GM23248 (cell line): ENCODE measurements at regions not wholly inside any gene's neighbourhood (a gene's known extent, or its start where the extent isn't known, plus 50 kb on each side); places are given as distances from the start of the nearest gene placed in this dataset.

ENCODE experiments used
- DNase-seq: peaks from one replicate; pipeline ENCODE4 v3.0.0-alpha.2; 2015
- H2AFZ ChIP-seq: fragments of 200-600 bp; sonication (generic); 2 replicates; pipeline ENCODE4 v1.6.1; 2016; ENCODE audit warnings: antibody characterized with exemption
- H3F3A ChIP-seq: fragments of 200-600 bp; sonication (generic); 2 replicates; pipeline ENCODE4 v1.6.1; 2016; ENCODE audit warnings: mild to moderate bottlenecking, antibody characterized with exemption, mixed run types; ENCODE audit not compliant: insufficient read depth
- H3K27ac ChIP-seq: fragments of 200-600 bp; sonication (generic); 2 replicates; pipeline ENCODE4 v1.5.1; 2016; ENCODE audit warnings: mild to moderate bottlenecking
- H3K27me3 ChIP-seq: fragments of 200-600 bp; sonication (generic); replicated peaks from 2 replicates; pipeline ENCODE4 v1.6.1; 2016; ENCODE audit warnings: mild to moderate bottlenecking; ENCODE audit not compliant: insufficient read depth
- H3K36me3 ChIP-seq: fragments of 200-600 bp; sonication (generic); 2 replicates; pipeline ENCODE4 v1.6.1; 2016; ENCODE audit warnings: low read depth, mild to moderate bottlenecking
- H3K4me1 ChIP-seq: fragments of 200-600 bp; sonication (generic); 2 replicates; pipeline ENCODE4 v1.6.1; 2016; ENCODE audit warnings: mild to moderate bottlenecking; ENCODE audit not compliant: insufficient read depth
- H3K4me2 ChIP-seq: fragments of 200-600 bp; sonication (generic); one replicate; pipeline ENCODE4 v1.6.1; 2016; ENCODE audit warnings: mild to moderate bottlenecking; ENCODE audit not compliant: unreplicated experiment
- H3K4me3 ChIP-seq: fragments of 200-600 bp; sonication (generic); 2 replicates; pipeline ENCODE4 v1.5.1; 2016; ENCODE audit warnings: mild to moderate bottlenecking
- H3K79me2 ChIP-seq: fragments of 200-600 bp; sonication (generic); 2 replicates; pipeline ENCODE4 v1.6.1; 2016; ENCODE audit warnings: mild to moderate bottlenecking; ENCODE audit not compliant: insufficient read depth
- H3K9ac ChIP-seq: fragments of 200-600 bp; sonication (generic); 2 replicates; pipeline ENCODE4 v1.6.1; 2016; ENCODE audit warnings: mild to moderate bottlenecking
- H3K9me2 ChIP-seq: fragments of 200-600 bp; sonication (generic); 2 replicates; pipeline ENCODE4 v1.6.1; 2016; ENCODE audit warnings: mixed run types, mild to moderate bottlenecking, moderate library complexity; ENCODE audit not compliant: insufficient read depth
- H3K9me3 ChIP-seq: fragments of 200-600 bp; sonication (generic); one replicate; pipeline ENCODE4 v1.6.1; 2017; ENCODE audit warnings: low read depth
- H4K20me1 ChIP-seq: fragments of 200-600 bp; sonication (generic); 2 replicates; pipeline ENCODE4 v1.6.0; 2016; ENCODE audit not compliant: insufficient read depth
- EZH2 ChIP-seq: fragments of 200-600 bp; sonication (generic); IDR thresholded peaks from 2 replicates; pipeline ENCODE4 v1.6.1; 2018; ENCODE audit warnings: antibody characterized with exemption, mild to moderate bottlenecking; ENCODE audit not compliant: insufficient read depth, poor library complexity, severe bottlenecking
- EZH2phosphoT487 ChIP-seq: fragments of 200-600 bp; sonication (generic); IDR thresholded peaks from 2 replicates; pipeline ENCODE4 v1.6.1; 2018; ENCODE audit warnings: antibody characterized with exemption, moderate library complexity, mild to moderate bottlenecking, low read depth; ENCODE audit not compliant: insufficient read depth
- WGBS, 2 experiments: methylation state at CpG; one replicate each; pipeline ENCODE4 v1.1.6; 2015 to 2017; ENCODE audit warnings: low lambda C conversion rate in 2 of 2, low coverage in 1 of 2; ENCODE audit errors: missing lambda C conversion rate in 2 of 2; 5-methylcytosine and 5-hydroxymethylcytosine counted together
- in situ Hi-C: fragments of 300-500 bp; cut with MboI; formaldehyde crosslinking; loops from 2 replicates; pipeline ENCODE4 v1.15.0; 2020

DNA sequence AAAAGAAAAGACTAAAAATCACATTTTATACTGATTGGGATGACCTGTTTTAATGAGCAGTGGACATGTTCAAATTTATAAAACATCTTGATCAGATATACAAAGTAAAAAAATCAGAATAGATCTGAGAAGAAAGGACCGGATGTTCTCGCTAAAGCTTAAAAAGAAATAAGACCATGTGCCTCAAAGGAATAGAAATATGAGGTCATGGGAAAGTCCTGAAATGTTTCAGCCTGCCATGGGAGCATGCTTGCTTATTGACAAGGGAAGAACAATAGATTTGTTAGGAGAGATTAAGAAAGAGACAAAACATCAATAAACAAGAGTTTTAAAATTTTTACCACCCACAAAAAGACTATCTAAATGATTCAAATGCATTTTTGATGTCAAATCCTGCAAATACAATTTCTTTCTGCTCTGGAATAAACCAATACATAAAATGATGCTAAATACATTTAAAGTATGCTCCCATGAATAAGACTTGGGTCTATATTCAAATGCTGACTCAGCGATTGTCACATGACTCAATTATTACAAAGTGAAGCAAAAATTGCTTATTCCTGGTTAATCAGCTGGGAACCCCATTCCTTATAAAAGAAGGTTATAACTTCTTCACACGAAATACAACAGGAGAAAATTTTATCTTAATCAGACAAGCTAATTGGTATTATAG, 633.9 kb upstream of the PKDCC start:
- no peaks in the 10 kb centered on the region for H4K20me1 ChIP-seq
- H3K79me2 ChIP-seq: no peaks in the 10 kb centered on the region
- no peak overlapping the region for H3K9ac ChIP-seq
- DNase-seq: no peak
- no peak overlapping the region for H3K27ac ChIP-seq
- no peaks in the 10 kb centered on the region for H3K36me3 ChIP-seq
- in situ Hi-C loops: no loop called here
- H3K9me2 ChIP-seq: no peaks in the 10 kb centered on the region
- H3K4me3 ChIP-seq: no peak overlapping the region
- H3K27me3 ChIP-seq: no peaks in the 10 kb centered on the region
- H3K4me1 ChIP-seq: no peaks in the 10 kb centered on the region
- H3K4me2 ChIP-seq: no peak overlapping the region
- H3K9me3 ChIP-seq: no peaks in the 10 kb centered on the region
- no peak for TF ChIP-seq EZH2
- TF ChIP-seq EZH2phosphoT487: no peak
- no peaks in the 10 kb centered on the region for H3F3A ChIP-seq
- WGBS, 2 experiments: 15 to 17% methylated on average over 4 of the region's 4 CpGs
- no peak overlapping the region for H2AFZ ChIP-seq

DNA sequence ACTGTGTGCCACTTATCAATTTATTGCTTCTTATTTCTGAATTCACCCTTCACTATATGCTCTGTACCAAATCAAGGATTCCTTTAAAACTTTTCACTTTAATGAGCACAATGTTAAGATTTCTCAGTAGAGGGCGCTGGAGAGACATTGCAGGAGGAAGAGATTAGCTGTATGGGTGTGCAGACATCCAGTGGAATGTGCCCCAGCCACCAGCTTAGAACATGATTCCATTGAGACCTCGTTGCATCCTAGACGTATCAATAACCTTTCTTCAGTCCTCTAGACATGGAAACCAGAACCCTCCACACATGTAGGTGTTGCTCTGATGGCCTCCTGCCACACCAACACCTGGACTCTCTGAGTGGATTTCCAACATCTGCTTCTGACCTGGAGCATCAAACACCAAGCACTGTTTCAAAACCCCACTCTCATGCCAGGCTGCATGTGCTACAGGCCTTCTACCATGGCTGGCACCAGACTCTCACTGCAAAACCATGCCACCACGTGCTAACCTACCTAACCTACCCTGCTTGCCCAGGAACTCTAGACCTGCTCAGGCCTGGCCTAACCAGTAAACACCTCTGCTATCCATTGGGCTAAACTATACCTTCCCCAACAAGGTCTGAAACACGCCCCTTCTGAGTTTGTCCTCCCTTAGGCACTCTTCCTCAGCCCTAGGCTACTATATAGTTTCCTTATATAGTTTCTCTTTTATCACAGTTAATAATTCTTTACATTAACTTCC, 633.2 kb upstream of the PKDCC start:
- peak; percentile 35 for DNase-seq
- no peak overlapping the region for H3K4me3 ChIP-seq
- no peaks in the 10 kb centered on the region for H3K79me2 ChIP-seq
- H3K27me3 ChIP-seq: no peaks in the 10 kb centered on the region
- H3K9ac ChIP-seq: no peak overlapping the region
- no peaks in the 10 kb centered on the region for H3K9me2 ChIP-seq
- no peaks in the 10 kb centered on the region for H3K4me1 ChIP-seq
- no peak overlapping the region for H3K27ac ChIP-seq
- H3F3A ChIP-seq: no peaks in the 10 kb centered on the region
- no peak overlapping the region for H3K4me2 ChIP-seq
- H3K9me3 ChIP-seq: no peaks in the 10 kb centered on the region
- TF ChIP-seq EZH2phosphoT487 (no peak), EZH2 (no peak)
- WGBS, 2 experiments: 9 to 15% methylated on average over 5 of the region's 5 CpGs
- no peaks in the 10 kb centered on the region for H4K20me1 ChIP-seq
- in situ Hi-C loops: no loop called here
- H3K36me3 ChIP-seq: no peaks in the 10 kb centered on the region
- H2AFZ ChIP-seq: no peak overlapping the region

DNA sequence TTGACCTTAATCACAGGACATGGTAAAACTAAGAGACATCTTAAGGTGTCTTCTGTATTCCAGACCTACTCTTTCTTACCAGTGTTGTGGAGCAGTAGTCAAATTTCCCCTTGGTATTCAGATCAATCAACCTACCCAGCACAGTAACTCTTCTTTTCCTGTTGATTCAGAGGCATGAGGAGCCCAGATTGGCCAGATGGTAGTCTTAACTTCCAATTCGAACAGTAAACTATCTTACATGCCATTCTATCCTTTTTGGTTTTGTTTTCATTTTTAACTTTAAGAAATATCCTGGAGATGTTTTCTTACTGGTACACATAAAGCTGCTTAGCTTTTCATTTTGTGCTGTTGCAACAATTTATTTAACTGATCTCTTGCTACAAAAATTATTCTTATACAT, 630.3 kb upstream of the PKDCC start:
- Histone ChIP-seq H3K27me3 (no peaks in the 10 kb centered on the region), H3K9ac (no peak overlapping the region), H4K20me1 (no peaks in the 10 kb centered on the region), H2AFZ (no peak overlapping the region), H3K36me3 (no peaks in the 10 kb centered on the region), H3K9me2 (no peaks in the 10 kb centered on the region), H3K27ac (no peak overlapping the region), H3F3A (no peaks in the 10 kb centered on the region), H3K4me1 (no peaks in the 10 kb centered on the region), H3K4me2 (no peak overlapping the region), H3K79me2 (no peaks in the 10 kb centered on the region), H3K9me3 (no peaks in the 10 kb centered on the region), H3K4me3 (no peak overlapping the region)
- TF ChIP-seq EZH2phosphoT487: no peak
- TF ChIP-seq EZH2: no peak
- in situ Hi-C loops: no loop called here
- no peak for DNase-seq
- 0 to 4% methylated on average over 1 of the region's 1 CpG for WGBS, 2 experiments

DNA sequence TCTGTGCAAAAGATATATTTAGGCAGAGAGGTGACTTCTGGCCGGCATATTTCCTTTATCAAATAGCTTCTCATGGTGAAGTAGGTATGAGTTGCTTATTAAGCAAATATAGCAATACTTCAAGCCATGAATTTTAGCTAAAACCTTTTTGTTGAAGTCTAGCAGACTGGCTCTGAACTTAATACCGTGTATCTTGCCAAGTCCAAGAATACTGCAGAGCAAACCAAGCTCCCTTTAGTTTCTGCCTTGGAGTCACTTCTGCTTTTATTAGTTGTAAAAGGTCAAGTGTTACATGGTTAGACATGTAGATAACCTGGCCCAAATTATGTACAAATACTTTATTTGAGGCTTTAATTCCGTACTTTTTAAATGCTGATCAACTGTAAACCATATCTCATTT, 627.6 kb upstream of the PKDCC start:
- no peak for DNase-seq
- WGBS, 2 experiments: 19% methylated on average over 3 of the region's 3 CpGs

More for the DNA sequence above, 627.6 kb upstream of the PKDCC start:
- Histone ChIP-seq H3K9me3 (no peaks in the 10 kb centered on the region), H3K27ac (no peak overlapping the region), H3K9me2 (no peaks in the 10 kb centered on the region), H3K36me3 (no peaks in the 10 kb centered on the region), H3K4me3 (no peak overlapping the region), H2AFZ (no peak overlapping the region), H3K27me3 (no peaks in the 10 kb centered on the region), H3K4me1 (no peaks in the 10 kb centered on the region), H4K20me1 (no peaks in the 10 kb centered on the region), H3K4me2 (no peak overlapping the region), H3F3A (no peaks in the 10 kb centered on the region), H3K79me2 (no peaks in the 10 kb centered on the region), H3K9ac (no peak overlapping the region)
- in situ Hi-C loops: no loop called here
- TF ChIP-seq EZH2: no peak
